ENCODE measurements at regions not wholly inside any gene's neighbourhood (a gene's known extent, or its start where the extent isn't known, plus 50 kb on each side); places are given as distances from the start of the nearest gene placed in this dataset.
"Not testable (repeated sequence)": the region's sequence is repeated elsewhere in the genome, so short reads cannot be mapped to it uniquely, and the experiment has no call there.

DNA sequence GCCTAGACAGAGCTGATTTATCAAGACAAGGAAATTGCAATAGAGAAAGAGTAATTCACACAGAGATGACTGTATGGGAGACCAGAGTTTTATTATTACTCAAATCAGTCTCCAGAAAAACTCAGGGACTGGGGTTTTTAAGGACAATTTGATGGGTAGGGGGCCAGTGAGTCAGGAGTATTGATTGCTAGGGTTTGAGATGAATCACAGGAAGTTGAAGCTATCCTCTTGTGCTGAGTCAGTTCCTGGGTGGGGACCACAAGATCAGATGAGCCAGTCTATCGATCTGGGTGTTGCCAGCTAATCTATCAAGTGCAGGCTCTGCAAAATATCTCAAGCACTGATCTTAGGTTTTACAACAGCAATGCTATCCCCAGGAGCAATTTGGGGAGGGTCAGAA, 87.4 kb upstream of the TGIF2LY start:
- WGBS, 2 experiments (ENCODE audit: low coverage in 1 of 2, low lambda C conversion rate in 2 of 2, missing lambda C conversion rate in 2 of 2) = 0% methylated on average over 1 of the region's 1 CpG
- DNase-seq; H3K27ac ChIP-seq; in situ Hi-C loops (cut with MboI); H3K4me3 ChIP-seq; H3K9ac ChIP-seq; H4K20me1 ChIP-seq (ENCODE audit: insufficient read depth); H3K9me2 ChIP-seq (ENCODE audit: insufficient read depth); H3F3A ChIP-seq (ENCODE audit: insufficient read depth); H3K9me3 ChIP-seq (ENCODE audit: low read depth); H3K4me2 ChIP-seq (ENCODE audit: unreplicated experiment); H3K79me2 ChIP-seq (ENCODE audit: insufficient read depth); H3K27me3 ChIP-seq (replicated peaks; ENCODE audit: insufficient read depth); H2AFZ ChIP-seq; H3K36me3 ChIP-seq (ENCODE audit: low read depth); H3K4me1 ChIP-seq (ENCODE audit: insufficient read depth): not testable (repeated sequence)

DNA sequence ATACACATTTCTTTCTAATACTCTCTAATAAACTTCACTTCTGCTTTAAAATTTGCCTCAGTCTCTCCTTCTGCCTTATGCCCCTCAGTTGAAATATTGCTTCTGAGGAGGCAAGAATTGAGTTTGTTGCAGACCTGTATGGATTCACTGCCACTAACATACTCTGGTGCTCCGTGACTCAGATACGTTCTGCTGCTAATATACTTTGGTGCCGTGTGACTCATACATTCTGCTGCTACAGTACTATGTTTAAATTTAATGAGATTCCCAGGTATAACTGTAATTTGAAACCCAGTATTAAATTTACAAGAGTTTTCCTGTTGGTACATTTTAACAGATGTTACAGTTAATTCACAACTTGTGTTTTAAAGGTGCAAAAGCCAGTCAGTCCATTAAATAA, 84.3 kb upstream of the TGIF2LY start:
- H3K4me3 ChIP-seq; H3K79me2 ChIP-seq (ENCODE audit: insufficient read depth); H3K9ac ChIP-seq; in situ Hi-C loops (cut with MboI); H3K9me2 ChIP-seq (ENCODE audit: insufficient read depth); H3K27me3 ChIP-seq (replicated peaks; ENCODE audit: insufficient read depth); H3K27ac ChIP-seq; H3K9me3 ChIP-seq (ENCODE audit: low read depth); DNase-seq; H2AFZ ChIP-seq; H3K36me3 ChIP-seq (ENCODE audit: low read depth); H3K4me1 ChIP-seq (ENCODE audit: insufficient read depth); H4K20me1 ChIP-seq (ENCODE audit: insufficient read depth); H3K4me2 ChIP-seq (ENCODE audit: unreplicated experiment); H3F3A ChIP-seq (ENCODE audit: insufficient read depth): not testable (repeated sequence)
- WGBS, 2 experiments (ENCODE audit: low coverage in 1 of 2, low lambda C conversion rate in 2 of 2, missing lambda C conversion rate in 2 of 2) = 53 to 57% methylated on average over 3 of the region's 3 CpGs

DNA sequence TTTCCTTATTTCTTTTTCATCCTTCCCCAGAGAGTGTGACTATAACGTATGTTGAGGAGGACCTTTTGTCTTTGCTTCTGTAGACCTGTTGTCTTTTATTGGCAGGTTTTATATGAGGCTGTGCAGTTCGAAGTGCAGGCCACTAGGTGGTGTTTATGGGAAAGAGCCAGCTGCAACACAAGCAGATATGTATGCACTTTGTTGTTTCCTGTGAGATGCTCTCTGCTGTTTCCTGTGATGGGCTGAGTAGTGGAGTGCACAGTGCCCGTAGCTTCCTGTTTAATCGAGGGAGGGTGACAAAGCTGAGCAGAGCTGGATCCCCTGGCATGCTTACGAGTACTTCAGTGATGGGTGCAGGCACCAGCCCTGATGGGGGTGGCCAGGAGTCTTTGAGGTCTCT, 51.8 kb upstream of the TGIF2LY start:
- H3K9ac ChIP-seq; H4K20me1 ChIP-seq (ENCODE audit: insufficient read depth); H3K4me1 ChIP-seq (ENCODE audit: insufficient read depth); H3K36me3 ChIP-seq (ENCODE audit: low read depth); H3K9me2 ChIP-seq (ENCODE audit: insufficient read depth); H3K27me3 ChIP-seq (replicated peaks; ENCODE audit: insufficient read depth); in situ Hi-C loops (cut with MboI); H3K4me2 ChIP-seq (ENCODE audit: unreplicated experiment); H3K9me3 ChIP-seq (ENCODE audit: low read depth); H3K4me3 ChIP-seq; H3K27ac ChIP-seq; H3F3A ChIP-seq (ENCODE audit: insufficient read depth); H2AFZ ChIP-seq; H3K79me2 ChIP-seq (ENCODE audit: insufficient read depth): not testable (repeated sequence)
- WGBS, 2 experiments (ENCODE audit: low coverage in 1 of 2, low lambda C conversion rate in 2 of 2, missing lambda C conversion rate in 2 of 2) = 0 to 23% methylated on average over 2 to 5 of the region's 5 CpGs
- DNase-seq = peak; percentile 15

Data from GM23248 (cell line).